ENCODE measurements at regions not wholly inside any gene's neighbourhood (a gene's known extent, or its start where the extent isn't known, plus 50 kb on each side); places are given as distances from the start of the nearest gene placed in this dataset.

- no peak for DNase-seq
- TF ChIP-seq CTCF (IDR thresholded peaks at IDR 0.05) = no peak
- peaks cover 29% of the 10 kb centered on the region for H3K9me3 Mint-ChIP-seq
- H3K27ac Mint-ChIP-seq = no peak overlapping the region
- H3K27me3 Mint-ChIP-seq (ENCODE audit: low read depth, poor library complexity) = peaks cover 6% of the 10 kb centered on the region
- no peak overlapping the region for H3K4me3 Mint-ChIP-seq
- H3K36me3 Mint-ChIP-seq (ENCODE audit: low read depth) = peaks cover 39% of the 10 kb centered on the region
- H3K4me1 Mint-ChIP-seq = peaks cover 38% of the 10 kb centered on the region
These were observed 601.0 kb downstream of the FGF9 start for GRCh38 chr13:22271903-22272302.

GRCh38 chr13:22275393-22275792, 604.5 kb downstream of the FGF9 start:
- Mint-ChIP-seq H3K4me3 (no peak overlapping the region), H3K27me3 (ENCODE audit: low read depth, poor library complexity) (peaks cover 3% of the 10 kb centered on the region), H3K27ac (peak overlapping the region; percentile 98), H3K4me1 (peaks cover 56% of the 10 kb centered on the region), H3K9me3 (peaks cover 6% of the 10 kb centered on the region), H3K36me3 (ENCODE audit: low read depth) (peaks cover 17% of the 10 kb centered on the region)
- DNase-seq = no peak
- TF ChIP-seq CTCF (IDR thresholded peaks at IDR 0.05) = no peak

GRCh38 chr13:22276616-22277015, 605.7 kb downstream of the FGF9 start:
- Mint-ChIP-seq H3K4me3 (no peak overlapping the region), H3K9me3 (peaks cover 3% of the 10 kb centered on the region), H3K4me1 (peaks cover 48% of the 10 kb centered on the region), H3K36me3 (ENCODE audit: low read depth) (peaks cover 13% of the 10 kb centered on the region), H3K27ac (no peak overlapping the region), H3K27me3 (ENCODE audit: low read depth, poor library complexity) (peaks cover 3% of the 10 kb centered on the region)
- no peak for TF ChIP-seq CTCF (IDR thresholded peaks at IDR 0.05)
- DNase-seq = no peak

GRCh38 chr13:22278336-22278929, 607.6 kb downstream of the FGF9 start:
- DNase-seq = peak; percentile 59
- Mint-ChIP-seq H3K4me3 (no peak overlapping the region), H3K4me1 (peaks cover 38% of the 10 kb centered on the region), H3K36me3 (ENCODE audit: low read depth) (peaks cover 13% of the 10 kb centered on the region), H3K27me3 (ENCODE audit: low read depth, poor library complexity) (peaks cover 3% of the 10 kb centered on the region), H3K27ac (no peak overlapping the region), H3K9me3 (peaks cover 3% of the 10 kb centered on the region)
- TF ChIP-seq CTCF (IDR thresholded peaks at IDR 0.05) = peak; percentile 52

GRCh38 chr13:22285867-22286266, 615.0 kb downstream of the FGF9 start:
- Mint-ChIP-seq H3K9me3 (peaks cover 15% of the 10 kb centered on the region), H3K36me3 (ENCODE audit: low read depth) (peaks cover 19% of the 10 kb centered on the region), H3K4me1 (peaks cover 17% of the 10 kb centered on the region), H3K27me3 (ENCODE audit: low read depth, poor library complexity) (no peaks in the 10 kb centered on the region), H3K4me3 (no peak overlapping the region), H3K27ac (no peak overlapping the region)
- no peak for TF ChIP-seq CTCF (IDR thresholded peaks at IDR 0.05)
- DNase-seq = no peak

GRCh38 chr13:22286338-22286737, 615.5 kb downstream of the FGF9 start:
- no peak overlapping the region for H3K4me3 Mint-ChIP-seq
- peaks cover 15% of the 10 kb centered on the region for H3K9me3 Mint-ChIP-seq
- no peak for DNase-seq
- TF ChIP-seq CTCF (IDR thresholded peaks at IDR 0.05) = no peak
- H3K36me3 Mint-ChIP-seq (ENCODE audit: low read depth) = peaks cover 19% of the 10 kb centered on the region
- no peaks in the 10 kb centered on the region for H3K27me3 Mint-ChIP-seq (ENCODE audit: low read depth, poor library complexity)
- peaks cover 17% of the 10 kb centered on the region for H3K4me1 Mint-ChIP-seq
- H3K27ac Mint-ChIP-seq = no peak overlapping the region
